HepG2 (cell line): ENCODE measurements at regions not wholly inside any gene's neighbourhood (a gene's known extent, or its start where the extent isn't known, plus 50 kb on each side); places are given as distances from the start of the nearest gene placed in this dataset.
A peak's percentile ranks its signal among the peaks of the same experiment; 100 is the strongest.

Source experiments
- ATAC-seq: fragments of 200-7000 bp; cut with Tn5 transposase; 3 replicates; pipeline ENCODE4 v1.9.1; 2020; ENCODE audit warnings: mild to moderate bottlenecking, moderate library complexity
- BruUV-seq: library from RNA; stranded (reverse); fragments of 400-500 nt; replicated peaks from 2 replicates; lab custom pipeline; 2021; lab: Mats Ljungman, UMichigan
- CTCF ChIA-PET: fragments of 300-600 bp; formaldehyde crosslinking; extraction: SDS; loops from one replicate; lab custom pipeline; 2021; ENCODE audit warnings: low total read pairs, inconsistent platforms, low intra/inter-chr PET ratio; lab: Yijun Ruan, JAX
- POLR2A ChIA-PET: fragments of 350-600 bp; sonication (Branson Sonifier 250); formaldehyde crosslinking; loops from one replicate; lab custom pipeline; 2020; ENCODE audit warnings: antibody characterized with exemption, inconsistent platforms; lab: Yijun Ruan, JAX
- DNase-seq: peaks from one replicate; pipeline ENCODE4 v3.0.0-alpha.2; 2015; ENCODE audit warnings: low spot score
- FAIRE-seq: peaks from 3 replicates; lab custom pipeline; 2011; peaks lifted over from hg19 to GRCh38; lab: Jason Lieb, UNC
- H2AFZ ChIP-seq: one replicate; pipeline ENCODE4 v1.6.1; 2011; ENCODE audit warnings: low read length, inconsistent platforms
- H3K27ac ChIP-seq: fragments of 300-600 bp; 3 replicates; pipeline ENCODE4 v1.8.0; 2011; ENCODE audit warnings: mixed run types, mild to moderate bottlenecking, mixed read lengths, low read length, inconsistent platforms; ENCODE audit not compliant: insufficient read depth; ENCODE audit errors: extremely low read length
- H3K27me3 ChIP-seq, 2 experiments: fragments of 200-600 bp in 1 of 2; 2 replicates in 1 of 2; 3 replicates in 1 of 2; pipeline versions ENCODE4 v1.6.0 to v1.8.0; 2011; ENCODE audit warnings: low read length in 2 of 2, mild to moderate bottlenecking in 2 of 2, moderate library complexity in 2 of 2, inconsistent platforms in 1 of 2; ENCODE audit not compliant: insufficient read depth in 2 of 2, control insufficient read depth in 1 of 2
- H3K36me3 ChIP-seq, 2 experiments: fragments of 200-600 bp in 1 of 2; replicated peaks in 1 of 2; 2 replicates in 1 of 2; 3 replicates in 1 of 2; pipeline versions ENCODE4 v1.5.1 to v1.8.0; 2011; ENCODE audit warnings: low read length in 2 of 2, inconsistent platforms in 1 of 2; ENCODE audit not compliant: insufficient read depth in 2 of 2, control insufficient read depth in 1 of 2
- H3K4me1 ChIP-seq: 2 replicates; pipeline ENCODE4 v1.5.1; 2012; ENCODE audit warnings: low read length, inconsistent platforms; ENCODE audit not compliant: insufficient read depth
- H3K4me2 ChIP-seq: 2 replicates; pipeline ENCODE4 v1.6.0; 2011; ENCODE audit warnings: low read depth, low read length, inconsistent platforms
- H3K4me3 ChIP-seq, 3 experiments: fragments of 200-600 bp in 1 of 3; sonication (generic), shearing (Covaris generic) in 1 of 3; replicated peaks in 1 of 3; 2 replicates each; pipeline ENCODE4 v1.5.1; 2011 to 2016; ENCODE audit warnings: low read length in 3 of 3, inconsistent platforms in 2 of 3, low read depth in 2 of 3, mild to moderate bottlenecking in 2 of 3, control low read depth in 1 of 3, mixed read lengths in 1 of 3; ENCODE audit not compliant: insufficient read depth in 1 of 3
- H3K79me2 ChIP-seq: one replicate; pipeline ENCODE4 v1.6.1; 2011; ENCODE audit warnings: low read length, inconsistent platforms; ENCODE audit not compliant: insufficient read depth
- H3K9ac ChIP-seq: 2 replicates; pipeline ENCODE4 v1.6.0; 2011; ENCODE audit warnings: mild to moderate bottlenecking, low read depth, low read length, inconsistent platforms; ENCODE audit not compliant: insufficient read depth
- H3K9me3 ChIP-seq: 2 replicates; pipeline ENCODE4 v1.5.1; 2012; ENCODE audit warnings: mild to moderate bottlenecking, low read length
- H4K20me1 ChIP-seq: 2 replicates; pipeline ENCODE4 v1.6.0; 2011; ENCODE audit warnings: inconsistent platforms, mild to moderate bottlenecking, low read length, moderate library complexity; ENCODE audit not compliant: insufficient read depth
- CEBPB ChIP-seq: IDR thresholded peaks from 2 replicates; pipeline ENCODE4 v1.6.1; 2011; ENCODE audit warnings: low read depth, low read length, improper control_type of control experiment, borderline replicate concordance
- HMGA1 ChIP-seq: sonication (generic); formaldehyde crosslinking; conservative IDR thresholded peaks from 2 replicates; pipeline ENCODE4 v1.4.0; 2020; ENCODE audit warnings: missing genetic modification reagents
- KDM6A ChIP-seq: IDR thresholded peaks from 2 replicates; pipeline ENCODE4 v1.6.1; 2016; ENCODE audit warnings: low read depth
- MED8 ChIP-seq: sonication (generic); formaldehyde crosslinking; IDR thresholded peaks from 2 replicates; pipeline ENCODE4 v1.8.1; 2023; ENCODE audit warnings: mild to moderate bottlenecking, missing genetic modification reagents; ENCODE audit not compliant: insufficient replicate concordance
- NONO ChIP-seq, 2 experiments: fragments of 450-650 bp in 1 of 2; sonication (generic) in 1 of 2; formaldehyde crosslinking in 1 of 2; IDR thresholded peaks in 1 of 2; conservative IDR thresholded peaks in 1 of 2; 2 replicates each; pipeline versions ENCODE4 v1.6.1 to v1.8.0; 2017 to 2022; ENCODE audit warnings: mild to moderate bottlenecking in 1 of 2, missing genetic modification reagents in 1 of 2, moderate library complexity in 1 of 2
- SP140L ChIP-seq: sonication (generic); formaldehyde crosslinking; IDR thresholded peaks from 2 replicates; pipeline ENCODE4 v1.4.0; 2020; ENCODE audit warnings: missing genetic modification reagents, borderline replicate concordance
- UBTF ChIP-seq: sonication (generic); formaldehyde crosslinking; IDR thresholded peaks from 2 replicates; pipeline ENCODE4 v1.4.0; 2020; ENCODE audit warnings: mild to moderate bottlenecking, missing genetic modification reagents
- ZNF274 ChIP-seq: sonication (generic); formaldehyde crosslinking; IDR thresholded peaks from 2 replicates; pipeline ENCODE4 v1.5.1; 2020; ENCODE audit warnings: mild to moderate bottlenecking, missing genetic modification reagents
- ZNF766 ChIP-seq: sonication (generic); formaldehyde crosslinking; IDR thresholded peaks from 2 replicates; pipeline ENCODE4 v1.5.0; 2020; ENCODE audit warnings: missing genetic modification reagents, borderline replicate concordance
- WGBS: methylation state at CpG from one replicate; pipeline ENCODE4 v1.1.6; 2017; ENCODE audit warnings: low lambda C conversion rate; 5-methylcytosine and 5-hydroxymethylcytosine counted together
- in situ Hi-C: cut with HindIII; loops from 2 replicates; pipeline ENCODE4 v1.10.0; 2017; ENCODE audit warnings: low pct_unique_long_range_greater_than_20kb; ENCODE audit not compliant: extremely low pct_ligation_motif_present
- intact Hi-C: fragments of 100-400 bp; cut with micrococcal nuclease; formaldehyde crosslinking; loops from one replicate; pipeline ENCODE4 v1.10.0; 2022; ENCODE audit not compliant: unreplicated experiment
- TF ChIP-seq, protein P1 (sequence below): IDR thresholded peaks from 2 replicates; pipeline ENCODE4 v1.6.1; 2012; ENCODE audit warnings: low read length, improper control_type of control experiment

DNA sequence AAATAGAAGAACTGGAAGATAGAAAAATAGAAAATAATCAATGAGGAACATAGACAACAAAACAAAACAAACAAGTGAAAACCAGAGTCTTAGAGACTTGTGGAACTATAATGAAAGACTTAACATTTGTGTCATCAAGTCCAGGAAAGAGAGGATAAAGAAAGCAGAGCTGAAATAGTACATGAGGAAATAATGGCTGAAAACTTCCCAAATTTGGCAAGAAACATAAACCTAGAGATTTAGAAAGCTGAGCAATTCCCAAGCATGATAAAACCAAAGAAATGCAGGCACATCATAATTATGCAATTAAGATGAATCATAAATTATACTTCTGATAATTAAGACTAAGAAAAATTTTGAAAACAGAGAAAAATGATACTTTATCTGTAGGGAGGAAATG lies 614.5 kb downstream of the ETS1 start (continued):
- no peak for TF ChIP-seq UBTF
- no peak for TF ChIP-seq ZNF274
- TF ChIP-seq, protein P1, sequence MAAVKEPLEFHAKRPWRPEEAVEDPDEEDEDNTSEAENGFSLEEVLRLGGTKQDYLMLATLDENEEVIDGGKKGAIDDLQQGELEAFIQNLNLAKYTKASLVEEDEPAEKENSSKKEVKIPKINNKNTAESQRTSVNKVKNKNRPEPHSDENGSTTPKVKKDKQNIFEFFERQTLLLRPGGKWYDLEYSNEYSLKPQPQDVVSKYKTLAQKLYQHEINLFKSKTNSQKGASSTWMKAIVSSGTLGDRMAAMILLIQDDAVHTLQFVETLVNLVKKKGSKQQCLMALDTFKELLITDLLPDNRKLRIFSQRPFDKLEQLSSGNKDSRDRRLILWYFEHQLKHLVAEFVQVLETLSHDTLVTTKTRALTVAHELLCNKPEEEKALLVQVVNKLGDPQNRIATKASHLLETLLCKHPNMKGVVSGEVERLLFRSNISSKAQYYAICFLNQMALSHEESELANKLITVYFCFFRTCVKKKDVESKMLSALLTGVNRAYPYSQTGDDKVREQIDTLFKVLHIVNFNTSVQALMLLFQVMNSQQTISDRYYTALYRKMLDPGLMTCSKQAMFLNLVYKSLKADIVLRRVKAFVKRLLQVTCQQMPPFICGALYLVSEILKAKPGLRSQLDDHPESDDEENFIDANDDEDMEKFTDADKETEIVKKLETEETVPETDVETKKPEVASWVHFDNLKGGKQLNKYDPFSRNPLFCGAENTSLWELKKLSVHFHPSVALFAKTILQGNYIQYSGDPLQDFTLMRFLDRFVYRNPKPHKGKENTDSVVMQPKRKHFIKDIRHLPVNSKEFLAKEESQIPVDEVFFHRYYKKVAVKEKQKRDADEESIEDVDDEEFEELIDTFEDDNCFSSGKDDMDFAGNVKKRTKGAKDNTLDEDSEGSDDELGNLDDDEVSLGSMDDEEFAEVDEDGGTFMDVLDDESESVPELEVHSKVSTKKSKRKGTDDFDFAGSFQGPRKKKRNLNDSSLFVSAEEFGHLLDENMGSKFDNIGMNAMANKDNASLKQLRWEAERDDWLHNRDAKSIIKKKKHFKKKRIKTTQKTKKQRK, result no peak
- TF ChIP-seq HMGA1 (CRISPR knock-in tag), result no peak
- TF ChIP-seq KDM6A (CRISPR knock-in tag), result no peak
- no peak for TF ChIP-seq NONO (IDR thresholded peaks at IDR 0.05)
- no peak for TF ChIP-seq NONO (CRISPR knock-in tag; conservative IDR thresholded peaks at IDR 0.05)
- no peak for TF ChIP-seq MED8
- no peak for TF ChIP-seq SP140L (CRISPR knock-in tag)

- no peak for FAIRE-seq
- Histone ChIP-seq H2AFZ (no peak overlapping the region), H3K27ac (no peak overlapping the region), H3K9me3 (peaks cover 63% of the 10 kb centered on the region), H3K4me2 (no peak overlapping the region), H3K36me3 (no peaks in the 10 kb centered on the region), H4K20me1 (no peaks in the 10 kb centered on the region), H3K4me1 (no peaks in the 10 kb centered on the region), H3K4me3 (no peak overlapping the region), H3K27me3 (no peaks in the 10 kb centered on the region), H3K79me2 (no peaks in the 10 kb centered on the region), H3K9ac (no peak overlapping the region)
- TF ChIP-seq CEBPB (peak; percentile 58; the same call in 1 of the 2 replicates), ZNF766 (no peak)
- in situ Hi-C loops (no loop called here), intact Hi-C loops (no loop called here)
- ATAC-seq, result no peak
- ChIA-PET POLR2A (no interaction called here), CTCF (no interaction called here)
- no TSS peak for BruUV-seq
- WGBS, result 10% methylated on average over 5 of the region's 5 CpGs
- no peak for DNase-seq
These were observed 615.9 kb downstream of the ETS1 start for GRCh38 chr11:127971448-127971847.
